CD4-positive, alpha-beta T cell (primary cell): ENCODE measurements at regions not wholly inside any gene's neighbourhood (a gene's known extent, or its start where the extent isn't known, plus 50 kb on each side); places are given as distances from the start of the nearest gene placed in this dataset.

Experiments
- ATAC-seq: fragments of 200-7000 bp; cut with Tn5 transposase; one replicate; pipeline ENCODE4 v1.10.0; 2022; ENCODE audit warnings: mild to moderate bottlenecking; ENCODE audit not compliant: poor library complexity
- CTCF ChIA-PET: fragments of 350-600 bp; sonication (Branson Sonifier 250); formaldehyde crosslinking; loops from one replicate; lab custom pipeline; 2021; ENCODE audit warnings: antibody characterized with exemption, inconsistent platforms; lab: Charles Lee
- POLR2A ChIA-PET: fragments of 350-600 bp; sonication (Branson Sonifier 250); formaldehyde crosslinking; loops from one replicate; lab custom pipeline; 2021; ENCODE audit warnings: antibody characterized with exemption, inconsistent platforms; lab: Charles Lee
- DNase-seq, 14 experiments: peaks; one replicate each; pipeline ENCODE4 v3.0.0-alpha.2; 2013 to 2020; ENCODE audit warnings: mixed read lengths in 2 of 14
- H3K27ac ChIP-seq, 2 donors: one replicate each; pipeline versions ENCODE4 v1.5.1 to v1.7.0; 2013; ENCODE audit warnings: low read length in 2 of 2, low read depth in 1 of 2, mild to moderate bottlenecking in 1 of 2
- H3K27me3 ChIP-seq, 2 experiments: 1 replicate in 1 of 2; 2 replicates in 1 of 2; pipeline versions ENCODE4 v1.6.1 to v1.7.0; 2013; ENCODE audit warnings: low read length in 2 of 2, control low read depth in 1 of 2, mild to moderate bottlenecking in 1 of 2, moderate library complexity in 1 of 2; ENCODE audit not compliant: insufficient read depth in 2 of 2, control insufficient read depth in 1 of 2
- H3K36me3 ChIP-seq: one replicate; pipeline ENCODE4 v1.6.1; 2013; ENCODE audit warnings: low read length, control low read depth; ENCODE audit not compliant: insufficient read depth
- H3K4me1 ChIP-seq: one replicate; pipeline ENCODE4 v1.6.1; 2013; ENCODE audit warnings: low read length, control low read depth; ENCODE audit not compliant: insufficient read depth
- H3K4me3 ChIP-seq: one replicate; pipeline ENCODE4 v1.5.1; 2013; ENCODE audit warnings: mild to moderate bottlenecking, low read length, moderate library complexity
- H3K9me3 ChIP-seq, 2 experiments: 1 replicate in 1 of 2; 2 replicates in 1 of 2; pipeline versions ENCODE4 v1.6.1 to v1.7.0; 2013; ENCODE audit warnings: low read length in 2 of 2, mild to moderate bottlenecking in 2 of 2, control low read depth in 1 of 2, moderate library complexity in 1 of 2; ENCODE audit not compliant: control insufficient read depth in 1 of 2, insufficient read depth in 1 of 2
- H3K27ac Mint-ChIP-seq: one replicate; pipeline ENCODE4 v1.8.0; 2020; ENCODE audit warnings: mixed read lengths
- H3K27me3 Mint-ChIP-seq: one replicate; pipeline ENCODE4 v1.8.0; 2021; ENCODE audit warnings: mixed read lengths
- H3K36me3 Mint-ChIP-seq: one replicate; pipeline ENCODE4 v1.8.0; 2021; ENCODE audit warnings: low read depth, mixed read lengths
- H3K4me1 Mint-ChIP-seq: one replicate; pipeline ENCODE4 v1.8.0; 2021; ENCODE audit warnings: low read depth, mixed read lengths
- H3K4me3 Mint-ChIP-seq: one replicate; pipeline ENCODE4 v1.8.0; 2020; ENCODE audit warnings: mild to moderate bottlenecking, mixed read lengths
- H3K9me3 Mint-ChIP-seq: one replicate; pipeline ENCODE4 v1.8.0; 2020; ENCODE audit warnings: mixed read lengths
- CTCF ChIP-seq: fragments of 200-600 bp; IDR thresholded peaks from one replicate; pipeline ENCODE4 v1.8.0; 2022; ENCODE audit warnings: antibody characterized with exemption, mild to moderate bottlenecking
- intact Hi-C, 2 experiments: fragments of 100-400 bp; cut with DNase I in 1 of 2; cut with micrococcal nuclease in 1 of 2; formaldehyde crosslinking; loops; one replicate each; pipeline versions ENCODE4 v1.15.1 to v1.9.0; 2023 to 2025; cut with DNase I, micrococcal nuclease

- ATAC-seq (no peak), DNase-seq (no peak)
- no peaks in the 10 kb centered on the region for H3K4me1 Mint-ChIP-seq
- no peak overlapping the region for H3K4me3 ChIP-seq
- no peaks in the 10 kb centered on the region for H3K9me3 ChIP-seq
- H3K27ac ChIP-seq: no peak overlapping the region
- H3K9me3 Mint-ChIP-seq: no peaks in the 10 kb centered on the region
- H3K36me3 Mint-ChIP-seq: no peaks in the 10 kb centered on the region
- no peaks in the 10 kb centered on the region for H3K27me3 ChIP-seq
- no peak overlapping the region for H3K27ac Mint-ChIP-seq
- no peaks in the 10 kb centered on the region for H3K36me3 ChIP-seq
- H3K4me3 Mint-ChIP-seq: no peak overlapping the region
- no peak for TF ChIP-seq CTCF
- H3K27me3 Mint-ChIP-seq: peaks cover 8% of the 10 kb centered on the region
- H3K4me1 ChIP-seq: no peaks in the 10 kb centered on the region
- intact Hi-C loops: no loop called here
- POLR2A ChIA-PET: no interaction called here
- CTCF ChIA-PET: no interaction called here
Observed at GRCh38 chrX:3527811-3528210, 181.4 kb upstream of the MXRA5 start.

- CTCF ChIA-PET: no interaction called here
- Histone ChIP-seq H3K4me3 (no peak overlapping the region), H3K36me3 (no peaks in the 10 kb centered on the region), H3K4me1 (no peaks in the 10 kb centered on the region), H3K27ac (no peak overlapping the region), H3K9me3 (no peaks in the 10 kb centered on the region), H3K27me3 (no peaks in the 10 kb centered on the region)
- intact Hi-C loops: no loop called here
- DNase-seq: no peak
- no peak for TF ChIP-seq CTCF
- peaks cover 8% of the 10 kb centered on the region for H3K27me3 Mint-ChIP-seq
- no peak overlapping the region for H3K4me3 Mint-ChIP-seq
- no peaks in the 10 kb centered on the region for H3K9me3 Mint-ChIP-seq
- POLR2A ChIA-PET: no interaction called here
- no peaks in the 10 kb centered on the region for H3K4me1 Mint-ChIP-seq
- no peak overlapping the region for H3K27ac Mint-ChIP-seq
- no peaks in the 10 kb centered on the region for H3K36me3 Mint-ChIP-seq
- ATAC-seq: no peak
Observed at GRCh38 chrX:3527166-3527565, 180.7 kb upstream of the MXRA5 start.

GRCh38 chrX:3526731-3527130, 180.3 kb upstream of the MXRA5 start:
- Histone ChIP-seq H3K4me1 (no peaks in the 10 kb centered on the region), H3K4me3 (no peak overlapping the region), H3K27ac (no peak overlapping the region), H3K36me3 (no peaks in the 10 kb centered on the region), H3K9me3 (no peaks in the 10 kb centered on the region), H3K27me3 (no peaks in the 10 kb centered on the region)
- intact Hi-C loops: no loop called here
- no peak for ATAC-seq
- CTCF ChIA-PET: no interaction called here
- Mint-ChIP-seq H3K27ac (no peak overlapping the region), H3K36me3 (no peaks in the 10 kb centered on the region), H3K4me3 (no peak overlapping the region), H3K27me3 (peaks cover 8% of the 10 kb centered on the region), H3K9me3 (no peaks in the 10 kb centered on the region), H3K4me1 (no peaks in the 10 kb centered on the region)
- no peak for TF ChIP-seq CTCF
- POLR2A ChIA-PET: no interaction called here
- DNase-seq: no peak
